MCF 10A (cell line): ENCODE measurements at regions not wholly inside any gene's neighbourhood (a gene's known extent, or its start where the extent isn't known, plus 50 kb on each side); places are given as distances from the start of the nearest gene placed in this dataset.

ENCODE experiments used
- BruUV-seq: library from RNA; stranded (reverse); fragments of 400-500 nt; replicated peaks from 2 replicates; lab custom pipeline; 2021; lab: Mats Ljungman, UMichigan
- CTCF ChIA-PET: fragments of 300-600 bp; sonication (Branson Sonifier 250); formaldehyde crosslinking; extraction: SDS; loops from one replicate; lab custom pipeline; 2021; ENCODE audit warnings: antibody characterized with exemption, inconsistent platforms; lab: Yijun Ruan, JAX
- POLR2A ChIA-PET: fragments of 300-600, 350-650 bp; sonication (Branson Sonifier 250); formaldehyde crosslinking; extraction: SDS; loops from one replicate; lab custom pipeline; 2020; ENCODE audit warnings: antibody characterized with exemption, inconsistent platforms; lab: Yijun Ruan, JAX
- DNase-seq: peaks from one replicate; pipeline ENCODE4 v3.0.0-alpha.2; 2018; ENCODE audit not compliant: unreplicated experiment
- H3K27ac Mint-ChIP-seq: one replicate; pipeline ENCODE4 v1.8.0; 2022; ENCODE audit warnings: mild to moderate bottlenecking, low read depth, mixed read lengths; ENCODE audit not compliant: unreplicated experiment
- H3K27me3 Mint-ChIP-seq: one replicate; pipeline ENCODE4 v1.8.0; 2022; ENCODE audit warnings: mixed read lengths; ENCODE audit not compliant: insufficient read depth, unreplicated experiment
- H3K36me3 Mint-ChIP-seq: one replicate; pipeline ENCODE4 v1.8.0; 2022; ENCODE audit warnings: mild to moderate bottlenecking, moderate library complexity, mixed read lengths; ENCODE audit not compliant: insufficient read depth, unreplicated experiment
- H3K4me1 Mint-ChIP-seq: one replicate; pipeline ENCODE4 v1.8.0; 2022; ENCODE audit warnings: mixed read lengths; ENCODE audit not compliant: insufficient read depth, unreplicated experiment
- H3K4me3 Mint-ChIP-seq: one replicate; pipeline ENCODE4 v1.8.0; 2022; ENCODE audit warnings: mild to moderate bottlenecking, moderate library complexity, mixed read lengths; ENCODE audit not compliant: unreplicated experiment
- H3K9me3 Mint-ChIP-seq: one replicate; pipeline ENCODE4 v1.8.0; 2022; ENCODE audit warnings: mixed read lengths; ENCODE audit not compliant: unreplicated experiment
- intact Hi-C: fragments of 100-400 bp; cut with micrococcal nuclease; formaldehyde crosslinking; loops from 2 replicates; pipeline ENCODE4 v1.14.1; 2022
- TF ChIP-seq, protein P1 (sequence below): fragments of 200-600 bp; IDR thresholded peaks from one replicate; pipeline ENCODE4 v1.8.0; 2022; ENCODE audit warnings: antibody characterized with exemption, mild to moderate bottlenecking; ENCODE audit not compliant: unreplicated experiment

GRCh38 chr2:59959944-59960343 is 593.5 kb downstream of the BCL11A start:
- ChIA-PET CTCF (no interaction called here), POLR2A (no interaction called here)
- TF ChIP-seq, protein P1, sequence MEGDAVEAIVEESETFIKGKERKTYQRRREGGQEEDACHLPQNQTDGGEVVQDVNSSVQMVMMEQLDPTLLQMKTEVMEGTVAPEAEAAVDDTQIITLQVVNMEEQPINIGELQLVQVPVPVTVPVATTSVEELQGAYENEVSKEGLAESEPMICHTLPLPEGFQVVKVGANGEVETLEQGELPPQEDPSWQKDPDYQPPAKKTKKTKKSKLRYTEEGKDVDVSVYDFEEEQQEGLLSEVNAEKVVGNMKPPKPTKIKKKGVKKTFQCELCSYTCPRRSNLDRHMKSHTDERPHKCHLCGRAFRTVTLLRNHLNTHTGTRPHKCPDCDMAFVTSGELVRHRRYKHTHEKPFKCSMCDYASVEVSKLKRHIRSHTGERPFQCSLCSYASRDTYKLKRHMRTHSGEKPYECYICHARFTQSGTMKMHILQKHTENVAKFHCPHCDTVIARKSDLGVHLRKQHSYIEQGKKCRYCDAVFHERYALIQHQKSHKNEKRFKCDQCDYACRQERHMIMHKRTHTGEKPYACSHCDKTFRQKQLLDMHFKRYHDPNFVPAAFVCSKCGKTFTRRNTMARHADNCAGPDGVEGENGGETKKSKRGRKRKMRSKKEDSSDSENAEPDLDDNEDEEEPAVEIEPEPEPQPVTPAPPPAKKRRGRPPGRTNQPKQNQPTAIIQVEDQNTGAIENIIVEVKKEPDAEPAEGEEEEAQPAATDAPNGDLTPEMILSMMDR, result no peak
- no TSS peak for BruUV-seq
- Mint-ChIP-seq H3K4me1 (no peaks in the 10 kb centered on the region), H3K27me3 (no peaks in the 10 kb centered on the region), H3K4me3 (no peak overlapping the region), H3K36me3 (no peaks in the 10 kb centered on the region), H3K9me3 (no peaks in the 10 kb centered on the region), H3K27ac (no peak overlapping the region)
- no peak for DNase-seq
- intact Hi-C loops, result no loop called here

DNA sequence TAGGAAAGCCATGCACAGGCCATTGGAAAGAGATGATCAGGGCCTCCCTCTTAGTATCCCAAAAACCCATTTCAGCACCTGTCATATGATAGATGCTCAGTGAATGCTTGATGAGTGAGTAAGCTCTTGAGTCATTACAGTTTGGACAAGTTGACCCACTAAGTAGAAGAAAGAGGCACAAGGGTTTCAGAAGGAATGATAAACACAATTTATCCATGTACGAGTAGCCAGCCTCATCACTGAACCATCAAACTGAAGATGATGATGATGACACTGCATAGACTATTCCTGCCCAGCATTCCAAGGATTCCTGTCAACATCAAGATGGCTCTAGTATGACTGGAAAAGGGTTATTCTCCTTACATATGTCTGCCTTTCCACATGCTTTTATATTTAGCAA is 596.0 kb downstream of the BCL11A start:
- ChIA-PET CTCF (no interaction called here), POLR2A (interaction anchor here (0.7 kb wide), 1 partner anchor 188 kb away, joined by 3 read pairs; no protein-coding TSS in a partner anchor)
- intact Hi-C loops, result no loop called here
- BruUV-seq, result no TSS peak
- Mint-ChIP-seq H3K27ac (no peak overlapping the region), H3K27me3 (no peaks in the 10 kb centered on the region), H3K36me3 (no peaks in the 10 kb centered on the region), H3K4me1 (no peaks in the 10 kb centered on the region), H3K4me3 (no peak overlapping the region), H3K9me3 (no peaks in the 10 kb centered on the region)
- no peak for DNase-seq
- TF ChIP-seq, protein P1, result no peak

GRCh38 chr2:59956981-59957380 is 596.5 kb downstream of the BCL11A start:
- BruUV-seq, result no TSS peak
- no peak for DNase-seq
- intact Hi-C loops, result no loop called here
- ChIA-PET POLR2A (interaction anchor here (0.7 kb wide), 1 partner anchor 187 kb away, joined by 3 read pairs; no protein-coding TSS in a partner anchor), CTCF (interaction anchor here (0.6 to 0.8 kb wide), 2 partner anchors 39 to 204 kb away, joined by 3 read pairs; no protein-coding TSS in a partner anchor)
- H3K27ac Mint-ChIP-seq, result no peak overlapping the region
- H3K4me3 Mint-ChIP-seq, result no peak overlapping the region
- H3K36me3 Mint-ChIP-seq, result no peaks in the 10 kb centered on the region
- no peaks in the 10 kb centered on the region for H3K27me3 Mint-ChIP-seq
- H3K9me3 Mint-ChIP-seq, result no peaks in the 10 kb centered on the region
- TF ChIP-seq, protein P1, result no peak
- no peaks in the 10 kb centered on the region for H3K4me1 Mint-ChIP-seq

GRCh38 chr2:59947917-59948541 is 605.4 kb downstream of the BCL11A start:
- no peaks in the 10 kb centered on the region for H3K36me3 Mint-ChIP-seq
- ChIA-PET CTCF (interaction anchor here (0.7 kb wide), 1 partner anchor 382 kb away, joined by 8 read pairs; no protein-coding TSS in a partner anchor), POLR2A (no interaction called here)
- H3K4me3 Mint-ChIP-seq, result no peak overlapping the region
- no peaks in the 10 kb centered on the region for H3K9me3 Mint-ChIP-seq
- no peaks in the 10 kb centered on the region for H3K4me1 Mint-ChIP-seq
- H3K27ac Mint-ChIP-seq, result no peak overlapping the region
- no peaks in the 10 kb centered on the region for H3K27me3 Mint-ChIP-seq
- BruUV-seq, result no TSS peak
- intact Hi-C loops, result no loop called here
- no peak for DNase-seq
- TF ChIP-seq, protein P1, result no peak
